Activated CD8-positive, alpha-beta memory T cell treated with anti-CD3 and anti-CD28 coated beads for 36 hours (primary cell): ENCODE measurements at regions not wholly inside any gene's neighbourhood (a gene's known extent, or its start where the extent isn't known, plus 50 kb on each side); places are given as distances from the start of the nearest gene placed in this dataset.

ENCODE experiments used
- CTCF ChIA-PET: fragments of 350-600 bp; sonication (Branson Sonifier 250); formaldehyde crosslinking; loops from one replicate; lab custom pipeline; 2021; ENCODE audit warnings: antibody characterized with exemption; lab: Charles Lee
- POLR2A ChIA-PET: fragments of 350-600 bp; sonication (Branson Sonifier 250); formaldehyde crosslinking; loops from one replicate; lab custom pipeline; 2021; ENCODE audit warnings: antibody characterized with exemption; lab: Charles Lee

DNA sequence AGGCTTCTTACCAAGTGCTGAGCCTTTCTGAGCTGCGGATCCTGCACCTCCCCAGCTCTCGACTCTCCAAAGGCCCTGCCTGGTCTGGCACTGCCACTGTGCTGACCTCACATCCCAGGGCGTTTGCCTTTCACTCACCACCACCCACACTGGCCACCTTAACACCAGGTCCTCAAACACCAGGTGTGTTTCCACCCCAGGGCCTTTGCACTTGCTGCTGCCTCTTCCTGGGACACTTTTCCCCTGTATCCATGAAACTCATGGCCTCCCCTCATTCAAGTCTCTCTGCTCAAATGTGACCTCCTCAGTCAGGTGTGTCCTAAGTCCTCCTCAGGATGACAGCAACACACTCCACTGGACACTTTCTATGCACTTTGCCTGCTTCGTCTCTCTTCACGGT lies 51.4 kb upstream of the ANO1 start:
- ChIA-PET CTCF (no interaction called here), POLR2A (no interaction called here)

DNA sequence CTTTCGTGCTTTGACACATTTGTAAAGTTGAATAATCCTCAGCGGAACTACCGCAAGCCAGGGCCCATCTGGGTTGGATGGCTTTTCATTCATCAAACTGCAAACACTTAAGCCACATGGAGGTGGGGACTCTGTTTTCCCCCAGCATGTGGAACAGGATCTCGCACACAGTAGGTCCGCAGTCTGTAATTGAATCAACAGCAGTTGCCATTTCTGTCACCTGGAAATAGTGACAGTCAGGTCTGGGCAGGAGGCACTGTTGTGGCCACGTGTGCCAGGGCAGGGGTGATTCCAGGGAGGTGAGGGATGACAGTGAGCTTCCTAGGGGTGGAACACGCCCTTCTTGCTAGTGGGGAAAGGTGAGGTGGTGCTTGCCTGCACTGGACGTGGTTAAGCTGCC lies 50.7 kb upstream of the ANO1 start:
- POLR2A ChIA-PET = no interaction called here
- CTCF ChIA-PET = no interaction called here

DNA sequence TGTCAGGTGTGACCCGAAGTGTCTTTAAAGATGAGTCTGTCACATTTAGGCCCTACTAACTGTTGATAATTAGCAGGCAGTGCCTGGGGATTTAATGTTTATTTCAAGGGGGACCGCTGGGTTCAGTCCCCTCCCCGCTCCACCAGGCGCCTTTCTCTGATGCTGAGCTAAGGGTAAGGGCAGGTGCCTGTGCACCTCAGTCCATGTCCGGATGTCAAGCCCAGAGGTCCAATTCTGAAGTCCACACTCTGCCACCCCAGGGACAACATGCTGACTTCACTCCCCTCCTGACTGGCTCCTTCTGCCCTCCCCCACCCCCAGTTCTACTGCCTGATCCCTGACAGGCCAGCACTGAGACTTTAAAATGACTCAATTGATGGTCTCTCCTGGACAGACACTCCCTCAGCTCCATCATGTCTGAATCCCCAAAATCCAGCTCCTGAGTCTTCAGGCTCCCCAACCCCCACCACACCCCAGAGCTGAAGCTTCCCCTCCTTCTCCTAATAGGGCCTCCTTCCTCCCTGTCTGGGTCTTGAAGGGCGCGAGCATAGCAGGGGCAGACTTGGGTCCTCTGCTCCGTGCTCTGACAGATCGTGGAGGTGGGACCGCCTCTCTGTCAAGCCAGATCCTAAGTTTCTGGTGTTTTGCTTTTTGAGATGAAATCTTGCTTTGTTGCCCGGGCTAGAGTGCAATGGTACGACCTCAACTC lies 49.8 kb upstream of the ANO1 start:
- POLR2A ChIA-PET = no interaction called here
- CTCF ChIA-PET = interaction anchor here (0.6 kb wide), 1 partner anchor 342 kb away, joined by 3 read pairs; no protein-coding TSS in a partner anchor
